GM21360 (cell line): ENCODE measurements at regions not wholly inside any gene's neighbourhood (a gene's known extent, or its start where the extent isn't known, plus 50 kb on each side); places are given as distances from the start of the nearest gene placed in this dataset.
"Not testable (repeated sequence)": the region's sequence is repeated elsewhere in the genome, so short reads cannot be mapped to it uniquely, and the experiment has no call there.

Source experiments
- ATAC-seq: cut with Tn5 transposase; IDR thresholded peaks from one replicate; pipeline ENCODE4 v1.9.1; 2021; ENCODE audit warnings: mild to moderate bottlenecking, moderate library complexity; ENCODE audit not compliant: unreplicated experiment

- no peak for ATAC-seq
Observed at GRCh38 chr2:58319481-58319880, 78.4 kb upstream of the FANCL start.

DNA sequence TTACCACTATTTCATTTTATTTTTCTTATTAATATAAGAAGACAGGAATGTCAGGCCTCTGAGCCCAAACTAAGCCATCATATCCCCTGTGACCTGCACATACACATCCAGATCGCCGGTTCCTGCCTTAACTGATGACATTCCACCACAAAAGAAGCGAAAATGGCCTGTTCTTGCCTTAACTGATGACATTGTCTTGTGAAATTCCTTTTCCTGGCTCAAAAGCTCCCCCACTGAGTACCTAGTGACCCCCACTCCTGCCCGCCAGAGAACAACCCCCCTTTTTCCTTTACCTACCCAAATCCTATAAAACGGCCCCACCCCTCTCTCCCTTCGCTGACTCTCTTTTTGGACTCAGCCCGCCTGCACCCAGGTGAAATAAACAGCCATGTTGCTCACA, 77.8 kb upstream of the FANCL start:
- not testable (repeated sequence) for ATAC-seq

DNA sequence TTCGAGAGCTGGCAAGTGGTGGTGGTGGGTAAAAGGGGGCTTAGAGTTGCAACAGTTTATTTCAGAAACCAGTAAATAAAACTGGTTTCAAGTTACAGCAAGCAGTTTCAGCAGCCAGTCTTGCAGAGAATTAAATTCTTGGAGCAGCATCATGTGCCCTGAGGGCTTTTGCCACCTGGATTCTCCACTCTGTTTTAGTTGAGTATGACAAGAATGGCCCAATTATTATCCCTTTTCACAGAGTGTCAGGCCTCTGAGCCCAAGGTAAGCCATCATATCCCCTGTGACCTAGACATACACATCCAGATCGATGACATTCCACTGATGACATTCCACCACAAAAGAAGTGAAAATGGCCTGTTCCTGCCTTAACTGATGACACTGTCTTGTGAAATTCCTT, 72.8 kb upstream of the FANCL start:
- no peak for ATAC-seq

- ATAC-seq: no peak
Observed at GRCh38 chr2:58308435-58308834, 67.3 kb upstream of the FANCL start.

DNA sequence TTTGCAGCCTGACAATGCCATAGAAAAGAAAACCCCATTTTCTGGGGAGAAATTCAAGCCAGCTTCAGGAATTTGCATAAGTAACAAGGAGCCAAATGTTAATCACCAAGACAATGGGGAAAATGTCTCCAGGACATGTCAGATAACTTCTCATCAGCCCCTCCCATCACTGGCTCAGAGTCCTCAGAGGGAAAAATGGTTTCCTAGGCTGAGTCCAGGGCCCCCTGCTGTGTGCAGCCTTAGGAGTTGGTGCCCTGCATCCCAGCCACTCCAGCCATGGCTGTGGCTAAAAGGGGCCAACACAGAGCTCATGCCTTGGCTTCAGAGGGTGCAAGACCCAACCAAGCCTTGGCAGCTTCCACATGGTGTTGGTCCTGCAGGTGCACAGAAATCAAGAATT, 63.7 kb upstream of the FANCL start:
- no peak for ATAC-seq

DNA sequence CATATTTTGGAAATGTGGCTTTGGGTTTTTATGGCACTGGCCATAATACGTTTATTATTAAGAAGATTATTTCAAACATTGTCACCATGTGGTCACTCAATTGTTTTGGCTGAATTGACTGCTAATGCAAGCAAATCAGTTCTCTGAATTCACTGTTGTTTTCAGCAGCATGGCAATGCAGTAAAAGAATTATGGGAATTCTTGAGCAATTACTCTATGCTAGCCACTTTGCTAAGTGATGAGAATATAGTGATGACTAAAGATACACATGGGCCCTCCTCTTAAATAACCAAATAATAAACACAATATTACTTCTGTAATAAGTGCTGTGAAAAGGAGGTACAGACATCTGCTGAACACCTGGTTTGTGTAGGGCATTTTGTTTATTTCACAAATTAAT, 58.0 kb upstream of the FANCL start:
- no peak for ATAC-seq

GRCh38 chr2:58293056-58293455, 51.9 kb upstream of the FANCL start:
- no peak for ATAC-seq

- no peak for ATAC-seq
Observed at GRCh38 chr2:58291726-58292438, 50.8 kb upstream of the FANCL start.
